HG03558 (cell line): ENCODE measurements at regions not wholly inside any gene's neighbourhood (a gene's known extent, or its start where the extent isn't known, plus 50 kb on each side); places are given as distances from the start of the nearest gene placed in this dataset.

Experiments
- ATAC-seq: cut with Tn5 transposase; IDR thresholded peaks from one replicate; pipeline ENCODE4 v1.9.1; 2021; ENCODE audit warnings: moderate number of reproducible peaks; ENCODE audit not compliant: unreplicated experiment; ENCODE audit errors: extremely low read depth

GRCh38 chr10:78184851-78185692 lies 151.4 kb downstream of the RPS24 start:
- ATAC-seq, result no peak

- no peak for ATAC-seq
These were observed 152.0 kb downstream of the RPS24 start for GRCh38 chr10:78185693-78186055.

- no peak for ATAC-seq
These were observed 152.9 kb downstream of the RPS24 start for GRCh38 chr10:78186572-78186971.

GRCh38 chr10:78187371-78187770 lies 153.7 kb downstream of the RPS24 start:
- ATAC-seq, result no peak

- no peak for ATAC-seq
These were observed 154.8 kb downstream of the RPS24 start for GRCh38 chr10:78188446-78188845.

GRCh38 chr10:78190051-78190825 lies 156.6 kb downstream of the RPS24 start:
- no peak for ATAC-seq

GRCh38 chr10:78191301-78191700 lies 157.6 kb downstream of the RPS24 start:
- no peak for ATAC-seq

- no peak for ATAC-seq
These were observed 159.5 kb downstream of the RPS24 start for GRCh38 chr10:78193189-78193588.

GRCh38 chr10:78194050-78194449 lies 160.4 kb downstream of the RPS24 start:
- ATAC-seq, result no peak

- ATAC-seq, result no peak
These were observed 161.1 kb downstream of the RPS24 start for GRCh38 chr10:78194539-78195402.

- ATAC-seq, result no peak
These were observed 162.7 kb downstream of the RPS24 start for GRCh38 chr10:78196396-78196795.

GRCh38 chr10:78196964-78197363 lies 163.3 kb downstream of the RPS24 start:
- no peak for ATAC-seq

GRCh38 chr10:78197628-78198272 lies 164.1 kb downstream of the RPS24 start:
- no peak for ATAC-seq

GRCh38 chr10:78199005-78199725 lies 165.5 kb downstream of the RPS24 start:
- no peak for ATAC-seq

- ATAC-seq, result no peak
These were observed 166.1 kb downstream of the RPS24 start for GRCh38 chr10:78199759-78200158.

- ATAC-seq, result no peak
These were observed 167.0 kb downstream of the RPS24 start for GRCh38 chr10:78200686-78201085.

GRCh38 chr10:78202386-78202785 lies 168.7 kb downstream of the RPS24 start:
- no peak for ATAC-seq

- ATAC-seq, result no peak
These were observed 170.5 kb downstream of the RPS24 start for GRCh38 chr10:78203915-78204818.
